ACC112 (cell line): ENCODE measurements at regions not wholly inside any gene's neighbourhood (a gene's known extent, or its start where the extent isn't known, plus 50 kb on each side); places are given as distances from the start of the nearest gene placed in this dataset.

ENCODE experiments used
- H2AFZ ChIP-seq: fragments of 200-600 bp; sonication (generic); one replicate; pipeline ENCODE4 v1.6.0; 2017; ENCODE audit warnings: antibody characterized with exemption, low read length; ENCODE audit not compliant: unreplicated experiment
- H3K27ac ChIP-seq: fragments of 200-600 bp; sonication (generic); 2 replicates; pipeline ENCODE4 v1.5.1; 2014; ENCODE audit warnings: low read depth, mild to moderate bottlenecking, antibody characterized with exemption, low read length, moderate library complexity
- H3K27me3 ChIP-seq: fragments of 200-600 bp; sonication (generic); 2 replicates; pipeline ENCODE4 v1.6.1; 2014; ENCODE audit warnings: mild to moderate bottlenecking, antibody characterized with exemption, low read length, moderate library complexity, mixed read lengths; ENCODE audit not compliant: insufficient read depth
- H3K36me3 ChIP-seq: fragments of 200-600 bp; sonication (generic); 2 replicates; pipeline ENCODE4 v1.6.1; 2016; ENCODE audit warnings: mild to moderate bottlenecking, antibody characterized with exemption, low read length, moderate library complexity, mixed read lengths; ENCODE audit not compliant: insufficient read depth
- H3K4me1 ChIP-seq: fragments of 200-600 bp; sonication (generic); one replicate; pipeline ENCODE4 v1.6.1; 2016; ENCODE audit warnings: low read length, mixed read lengths; ENCODE audit not compliant: insufficient read depth, unreplicated experiment, control insufficient read depth
- H3K4me3 ChIP-seq: fragments of 200-600 bp; sonication (generic); 2 replicates; pipeline ENCODE4 v1.5.1; 2014; ENCODE audit warnings: mild to moderate bottlenecking, low read depth, low read length
- H3K79me2 ChIP-seq: fragments of 200-600 bp; sonication (generic); one replicate; pipeline ENCODE4 v1.6.0; 2016; ENCODE audit warnings: low read length; ENCODE audit not compliant: control insufficient read depth, unreplicated experiment, insufficient read depth

- H3K79me2 ChIP-seq, result no peaks in the 10 kb centered on the region
- H3K27ac ChIP-seq, result no peak overlapping the region
- no peaks in the 10 kb centered on the region for H3K27me3 ChIP-seq
- H3K4me1 ChIP-seq, result no peaks in the 10 kb centered on the region
- H2AFZ ChIP-seq, result no peak overlapping the region
- no peaks in the 10 kb centered on the region for H3K36me3 ChIP-seq
- H3K4me3 ChIP-seq, result no peak overlapping the region
Measured at GRCh38 chr2:52956766-52957165, 810.8 kb upstream of the CHAC2 start.

DNA sequence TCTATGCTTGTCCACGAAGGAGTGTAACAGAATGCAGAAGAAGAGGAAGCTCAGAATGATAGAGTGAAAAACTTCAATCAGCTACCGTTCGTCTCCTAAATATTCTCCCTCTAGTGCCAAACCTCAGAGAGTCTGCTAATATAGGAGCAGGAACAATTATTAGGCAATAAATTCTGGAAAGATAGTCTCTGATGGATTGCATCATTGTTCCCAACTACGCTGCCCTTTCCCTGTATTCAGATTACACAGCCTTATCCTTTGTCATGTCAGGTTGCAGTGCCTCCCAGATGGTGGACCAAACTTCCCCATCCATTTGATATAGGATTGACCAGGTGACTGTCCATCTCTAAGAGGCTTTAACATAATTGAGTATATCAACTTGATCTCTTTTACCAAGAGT is 811.5 kb upstream of the CHAC2 start:
- no peak overlapping the region for H3K27ac ChIP-seq
- no peaks in the 10 kb centered on the region for H3K27me3 ChIP-seq
- H3K79me2 ChIP-seq, result no peaks in the 10 kb centered on the region
- no peaks in the 10 kb centered on the region for H3K4me1 ChIP-seq
- no peak overlapping the region for H2AFZ ChIP-seq
- H3K4me3 ChIP-seq, result no peak overlapping the region
- no peaks in the 10 kb centered on the region for H3K36me3 ChIP-seq

GRCh38 chr2:52955079-52955478 is 812.5 kb upstream of the CHAC2 start:
- Histone ChIP-seq H2AFZ (no peak overlapping the region), H3K4me3 (no peak overlapping the region), H3K4me1 (no peaks in the 10 kb centered on the region), H3K27me3 (no peaks in the 10 kb centered on the region), H3K79me2 (no peaks in the 10 kb centered on the region), H3K36me3 (no peaks in the 10 kb centered on the region), H3K27ac (no peak overlapping the region)

DNA sequence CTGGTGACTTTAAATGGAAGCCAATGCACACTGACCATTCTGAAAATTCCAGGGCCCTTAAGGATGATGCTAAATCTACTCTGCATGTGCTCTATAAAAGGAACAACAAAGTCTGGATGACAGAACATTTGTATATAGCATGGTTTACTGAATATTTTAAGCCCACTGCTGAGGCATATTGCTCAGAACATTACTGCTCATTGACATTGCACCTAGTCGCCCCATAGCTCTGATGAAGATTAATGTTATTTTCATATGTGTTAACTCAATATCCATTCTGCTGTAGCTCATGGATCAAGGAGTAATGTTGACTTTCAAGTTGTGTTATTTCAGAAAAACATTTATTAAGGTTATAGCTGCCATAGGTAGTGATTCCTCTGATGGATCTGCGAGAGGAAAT is 827.5 kb upstream of the CHAC2 start:
- Histone ChIP-seq H3K27me3 (no peaks in the 10 kb centered on the region), H3K27ac (no peak overlapping the region), H3K36me3 (no peaks in the 10 kb centered on the region), H3K79me2 (no peaks in the 10 kb centered on the region), H3K4me1 (peaks cover 14% of the 10 kb centered on the region), H3K4me3 (no peak overlapping the region), H2AFZ (no peak overlapping the region)

DNA sequence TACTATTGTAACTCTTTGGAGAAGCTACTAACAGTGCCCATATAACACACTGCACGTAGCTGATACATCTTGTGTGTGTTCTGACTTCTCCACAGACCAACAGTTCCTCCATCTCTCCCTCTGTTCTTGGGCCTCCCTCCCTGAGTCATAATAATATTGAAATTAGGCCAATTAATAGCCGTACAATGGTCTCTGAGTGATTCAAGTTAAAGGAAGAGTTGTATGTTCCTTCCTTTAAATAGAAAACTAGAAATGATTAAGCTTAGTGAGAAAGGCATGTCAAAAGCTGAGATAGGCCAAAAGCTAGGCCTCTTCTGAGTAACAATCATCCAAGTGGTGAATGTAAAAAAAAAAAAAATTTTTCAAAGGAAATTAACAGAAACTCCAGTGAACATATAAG is 828.4 kb upstream of the CHAC2 start:
- H3K4me3 ChIP-seq, result no peak overlapping the region
- H2AFZ ChIP-seq, result no peak overlapping the region
- H3K36me3 ChIP-seq, result no peaks in the 10 kb centered on the region
- no peaks in the 10 kb centered on the region for H3K27me3 ChIP-seq
- H3K27ac ChIP-seq, result no peak overlapping the region
- H3K79me2 ChIP-seq, result no peaks in the 10 kb centered on the region
- H3K4me1 ChIP-seq, result peaks cover 18% of the 10 kb centered on the region

DNA sequence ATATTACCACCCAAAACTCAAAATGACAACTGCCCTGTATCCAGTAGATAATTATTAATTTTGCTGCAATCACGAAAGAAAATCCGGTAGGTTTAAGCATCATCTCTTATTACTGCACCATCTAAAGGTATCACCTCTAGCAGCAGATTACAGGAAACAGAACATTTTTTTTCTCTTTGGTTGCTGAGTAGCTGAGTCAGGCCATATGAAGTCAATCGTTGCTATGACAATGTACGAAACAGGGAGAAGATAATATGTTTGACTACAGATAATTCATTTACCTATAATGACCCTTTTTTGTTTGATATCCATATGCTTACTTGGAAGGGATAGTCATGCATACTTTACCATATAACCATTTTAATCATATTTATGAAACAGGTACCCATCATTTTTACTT is 831.6 kb upstream of the CHAC2 start:
- Histone ChIP-seq H3K79me2 (no peaks in the 10 kb centered on the region), H3K36me3 (no peaks in the 10 kb centered on the region), H3K27ac (no peak overlapping the region), H2AFZ (no peak overlapping the region), H3K27me3 (no peaks in the 10 kb centered on the region), H3K4me1 (peaks cover 33% of the 10 kb centered on the region), H3K4me3 (no peak overlapping the region)

- Histone ChIP-seq H3K4me1 (peaks cover 33% of the 10 kb centered on the region), H3K27me3 (no peaks in the 10 kb centered on the region), H2AFZ (no peak overlapping the region), H3K4me3 (no peak overlapping the region), H3K79me2 (no peaks in the 10 kb centered on the region), H3K36me3 (no peaks in the 10 kb centered on the region), H3K27ac (peak overlapping the region; percentile 92)
Measured at GRCh38 chr2:52934920-52935640, 832.5 kb upstream of the CHAC2 start.

- Histone ChIP-seq H3K36me3 (no peaks in the 10 kb centered on the region), H2AFZ (peak overlapping the region; percentile 39), H3K27me3 (no peaks in the 10 kb centered on the region), H3K27ac (peak overlapping the region; percentile 92), H3K79me2 (no peaks in the 10 kb centered on the region), H3K4me1 (peaks cover 33% of the 10 kb centered on the region), H3K4me3 (peak overlapping the region; percentile 56)
Measured at GRCh38 chr2:52934323-52934898, 833.2 kb upstream of the CHAC2 start.

DNA sequence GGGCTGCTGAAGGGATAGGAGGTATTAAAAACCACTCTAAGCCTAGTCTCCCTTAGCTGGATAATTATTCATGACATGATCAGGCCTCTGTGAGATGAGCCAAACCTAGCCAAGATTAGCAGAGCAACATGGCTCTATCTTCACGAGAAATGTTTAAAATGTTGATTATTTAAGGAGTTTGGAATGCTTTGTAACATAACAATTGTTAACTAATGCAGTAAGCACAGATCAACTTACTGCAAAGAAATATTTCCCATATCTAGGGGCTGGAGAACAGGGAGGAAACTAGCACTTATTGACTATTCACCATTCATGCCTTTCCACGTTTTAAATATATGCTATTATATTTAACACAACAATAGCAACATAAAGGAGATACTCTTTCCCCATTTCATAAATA is 833.7 kb upstream of the CHAC2 start:
- peak overlapping the region; percentile 39 for H2AFZ ChIP-seq
- H3K36me3 ChIP-seq, result no peaks in the 10 kb centered on the region
- no peaks in the 10 kb centered on the region for H3K79me2 ChIP-seq
- H3K4me1 ChIP-seq, result peaks cover 33% of the 10 kb centered on the region
- H3K27me3 ChIP-seq, result no peaks in the 10 kb centered on the region
- peak overlapping the region; percentile 56 for H3K4me3 ChIP-seq
- peak overlapping the region; percentile 92 for H3K27ac ChIP-seq

DNA sequence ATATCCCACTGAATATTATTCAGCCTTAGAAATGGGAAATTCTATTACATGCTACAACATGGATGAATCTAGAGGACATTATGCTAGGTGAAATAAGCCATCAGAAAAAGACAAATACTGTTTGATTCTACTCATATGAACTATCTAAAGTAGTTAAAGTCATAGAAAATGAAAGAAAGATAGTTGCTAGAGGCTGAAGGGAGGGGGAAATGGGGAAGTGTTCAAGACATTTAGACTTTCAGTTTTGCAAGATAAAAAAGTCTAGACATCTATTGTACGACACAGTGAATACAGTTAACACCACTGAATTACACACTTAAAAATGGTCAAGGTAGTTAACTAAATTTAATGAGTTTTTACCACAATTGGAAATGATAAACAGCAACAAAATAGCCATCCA is 835.9 kb upstream of the CHAC2 start:
- Histone ChIP-seq H3K4me3 (no peak overlapping the region), H3K27me3 (no peaks in the 10 kb centered on the region), H3K36me3 (no peaks in the 10 kb centered on the region), H3K4me1 (peaks cover 33% of the 10 kb centered on the region), H2AFZ (no peak overlapping the region), H3K79me2 (no peaks in the 10 kb centered on the region), H3K27ac (no peak overlapping the region)

DNA sequence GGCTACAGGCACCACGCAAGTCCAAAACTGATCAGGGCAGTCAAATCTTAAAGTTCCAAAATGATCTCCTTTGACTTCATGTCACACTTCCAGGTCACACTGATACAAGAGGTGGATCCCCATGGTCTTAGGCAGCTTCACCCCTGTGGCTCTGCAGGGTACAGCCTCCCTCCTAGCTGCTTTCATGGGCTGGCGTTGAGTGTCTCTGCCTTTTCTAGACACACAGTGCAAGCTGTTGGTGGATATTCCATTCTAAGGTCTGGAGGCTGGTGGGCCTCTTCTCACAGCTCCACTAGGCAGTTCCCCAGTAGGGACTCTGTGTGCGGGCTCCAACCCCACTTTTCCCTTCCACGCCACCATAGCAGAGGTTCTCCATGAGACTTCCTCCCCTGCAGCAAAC is 838.2 kb upstream of the CHAC2 start:
- Histone ChIP-seq H3K27me3 (no peaks in the 10 kb centered on the region), H3K4me1 (peaks cover 16% of the 10 kb centered on the region), H2AFZ (no peak overlapping the region), H3K4me3 (no peak overlapping the region), H3K79me2 (no peaks in the 10 kb centered on the region), H3K27ac (no peak overlapping the region), H3K36me3 (no peaks in the 10 kb centered on the region)
